HG03135 (cell line): ENCODE measurements at regions not wholly inside any gene's neighbourhood (a gene's known extent, or its start where the extent isn't known, plus 50 kb on each side); places are given as distances from the start of the nearest gene placed in this dataset.
"Not testable (repeated sequence)": the region's sequence is repeated elsewhere in the genome, so short reads cannot be mapped to it uniquely, and the experiment has no call there.

Experiments used
- ATAC-seq: cut with Tn5 transposase; IDR thresholded peaks from one replicate; pipeline ENCODE4 v1.9.1; 2021; ENCODE audit warnings: mild to moderate bottlenecking, moderate library complexity; ENCODE audit not compliant: unreplicated experiment

- ATAC-seq = no peak
These were observed 124.4 kb upstream of the JARID2 start for GRCh38 chr6:15121443-15121842.

- ATAC-seq = no peak
These were observed 123.8 kb upstream of the JARID2 start for GRCh38 chr6:15121977-15122550.

- no peak for ATAC-seq
These were observed 116.0 kb upstream of the JARID2 start for GRCh38 chr6:15129887-15130286.

GRCh38 chr6:15131234-15131633 lies 114.6 kb upstream of the JARID2 start:
- no peak for ATAC-seq

- no peak for ATAC-seq
These were observed 114.2 kb upstream of the JARID2 start for GRCh38 chr6:15131651-15132061.

- ATAC-seq = no peak
These were observed 113.7 kb upstream of the JARID2 start for GRCh38 chr6:15132167-15132566.

GRCh38 chr6:15132854-15133670 lies 112.8 kb upstream of the JARID2 start:
- ATAC-seq = no peak

- ATAC-seq = no peak
These were observed 108.8 kb upstream of the JARID2 start for GRCh38 chr6:15137086-15137485.

- ATAC-seq = no peak
These were observed 102.8 kb upstream of the JARID2 start for GRCh38 chr6:15143086-15143485.

GRCh38 chr6:15143540-15143939 lies 102.3 kb upstream of the JARID2 start:
- no peak for ATAC-seq

GRCh38 chr6:15145821-15146220 lies 100.0 kb upstream of the JARID2 start:
- ATAC-seq = no peak

GRCh38 chr6:15147827-15148226 lies 98.0 kb upstream of the JARID2 start:
- no peak for ATAC-seq

- no peak for ATAC-seq
These were observed 97.4 kb upstream of the JARID2 start for GRCh38 chr6:15148356-15148946.

GRCh38 chr6:15150207-15150606 lies 95.7 kb upstream of the JARID2 start:
- no peak for ATAC-seq

- no peak for ATAC-seq
These were observed 93.2 kb upstream of the JARID2 start for GRCh38 chr6:15152700-15153099.

- no peak for ATAC-seq
These were observed 92.7 kb upstream of the JARID2 start for GRCh38 chr6:15153191-15153590.

- no peak for ATAC-seq
These were observed 88.4 kb upstream of the JARID2 start for GRCh38 chr6:15157479-15157878.

GRCh38 chr6:15158821-15159619 lies 86.8 kb upstream of the JARID2 start:
- no peak for ATAC-seq

GRCh38 chr6:15160812-15161211 lies 85.1 kb upstream of the JARID2 start:
- ATAC-seq = no peak

GRCh38 chr6:15164855-15165254 lies 81.0 kb upstream of the JARID2 start:
- not testable (repeated sequence) for ATAC-seq

GRCh38 chr6:15166121-15166520 lies 79.7 kb upstream of the JARID2 start:
- ATAC-seq = no peak
